ENCODE measurements at regions not wholly inside any gene's neighbourhood (a gene's known extent, or its start where the extent isn't known, plus 50 kb on each side); places are given as distances from the start of the nearest gene placed in this dataset.

DNA sequence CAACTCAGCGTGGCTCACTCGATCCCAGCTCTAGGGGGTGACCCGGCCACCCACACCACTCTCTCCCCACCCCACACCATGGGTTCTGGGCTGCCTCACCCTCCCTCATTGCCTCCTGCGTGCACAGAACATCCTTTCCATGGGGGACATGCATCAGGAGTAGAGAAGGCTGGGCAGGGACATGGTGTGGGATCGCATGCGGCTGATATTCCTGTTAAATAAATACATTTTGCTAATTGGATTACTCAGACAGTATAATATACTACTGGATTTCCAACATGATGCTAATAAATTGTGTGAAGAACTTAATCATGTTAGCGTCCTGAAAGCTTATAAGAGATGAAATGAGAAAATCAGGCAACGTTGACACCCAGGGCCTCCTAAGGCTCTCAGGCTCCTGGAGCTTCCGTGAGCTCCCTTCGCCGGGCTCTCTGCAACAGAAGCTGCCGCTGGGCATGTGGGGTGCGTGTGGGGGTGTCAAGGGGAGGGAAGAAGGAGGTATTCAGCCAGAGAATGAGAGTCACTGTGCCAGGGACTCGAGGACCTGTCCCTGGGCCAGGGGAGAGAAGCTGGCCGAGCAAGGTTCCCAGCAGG lies 173.1 kb upstream of the TNRC6C start:
- no peaks in the 10 kb centered on the region for H3K36me3 ChIP-seq (ENCODE audit: control insufficient read depth, insufficient read depth, low read length)
- peaks cover 2% of the 10 kb centered on the region for H3K9me1 ChIP-seq (ENCODE audit: control insufficient read depth, insufficient read depth, low read length)
- intact Hi-C loops (cut with micrococcal nuclease) (no loop called here), in situ Hi-C loops (cut with MboI) (no loop called here)
- under 1% methylated on average over 14 of the region's 15 CpGs for WGBS (ENCODE audit: insufficient coverage, low coverage, missing lambda C conversion rate)
- H3K9me3 ChIP-seq (replicated peaks; ENCODE audit: control insufficient read depth, insufficient read depth, low read depth, low read length): no peaks in the 10 kb centered on the region
- ATAC-seq (no peak), DNase-seq (ENCODE audit: extremely low read depth in 1 of 4, low spot score in 3 of 4) (no peak), FAIRE-seq (no peak)
- no peak for TF ChIP-seq SRSF1 (IDR thresholded peaks at IDR 0.05; ENCODE audit: low read depth, low read length)
- TF ChIP-seq ZNF717 (CRISPR knock-in tag; IDR thresholded peaks at IDR 0.05): no peak
- TF ChIP-seq ELF4 (CRISPR knock-in tag; IDR thresholded peaks at IDR 0.05): no peak
- no peak for TF ChIP-seq HDGF (IDR thresholded peaks at IDR 0.05)
- no peak for TF ChIP-seq CAMTA2 (CRISPR knock-in tag; conservative IDR thresholded peaks at IDR 0.05)
- TF ChIP-seq DNMT1 (IDR thresholded peaks at IDR 0.05): no peak
- TF ChIP-seq NR2C2 (CRISPR knock-in tag; IDR thresholded peaks at IDR 0.05): no peak
- TF ChIP-seq NR2C2 (tag; IDR thresholded peaks at IDR 0.05): no peak
- TF ChIP-seq ZNF764 (CRISPR knock-in tag; IDR thresholded peaks at IDR 0.05; ENCODE audit: low read depth): no peak
- no peak for TF ChIP-seq ZBTB7A (IDR thresholded peaks at IDR 0.05; ENCODE audit: borderline replicate concordance, control insufficient read depth, low read depth, low read length)
- H3K79me2 ChIP-seq (ENCODE audit: control insufficient read depth, insufficient read depth, low read length): no peaks in the 10 kb centered on the region
- H3K4me2 ChIP-seq (ENCODE audit: insufficient read depth, low read length): no peak overlapping the region
- no peaks in the 10 kb centered on the region for H3K4me1 ChIP-seq (replicated peaks in 1 of 2; ENCODE audit: control insufficient read depth in 2 of 2, insufficient read depth in 2 of 2, low read length in 2 of 2)
- no peak overlapping the region for H3K27ac ChIP-seq (ENCODE audit: extremely low read depth, low read depth, low read length)
- peaks cover 38 to 90% of the 10 kb centered on the region in 2 experiments for H3K27me3 ChIP-seq (ENCODE audit: control insufficient read depth in 2 of 2, insufficient read depth in 2 of 2, low read length in 2 of 2)
- BruUV-seq (replicated peaks): no TSS peak
- POLR2A ChIA-PET: interaction anchor here (0.7 kb wide), 1 partner anchor 236 kb away, joined by 3 read pairs; no protein-coding TSS in a partner anchor
- H3K4me3 ChIP-seq: no peak overlapping the region
- CTCF ChIA-PET (ENCODE audit: low intra/inter-chr PET ratio): no interaction called here
- H2AFZ ChIP-seq (ENCODE audit: low read depth, low read length): no peak overlapping the region
- H3K9ac ChIP-seq (ENCODE audit: insufficient read depth in 1 of 2, low read depth in 2 of 2, low read length in 2 of 2): no peak overlapping the region
- H4K20me1 ChIP-seq (replicated peaks; ENCODE audit: control insufficient read depth, insufficient read depth, low read length): peaks cover 14% of the 10 kb centered on the region
